ENCODE measurements at regions not wholly inside any gene's neighbourhood (a gene's known extent, or its start where the extent isn't known, plus 50 kb on each side); places are given as distances from the start of the nearest gene placed in this dataset.

GRCh38 chr2:164439885-164440284 lies 181.4 kb downstream of the GRB14 start:
- DNase-seq: no peak

- DNase-seq: no peak
These were observed 182.0 kb downstream of the GRB14 start for GRCh38 chr2:164439235-164439634.

- DNase-seq: no peak
These were observed 182.6 kb downstream of the GRB14 start for GRCh38 chr2:164438490-164439205.

GRCh38 chr2:164436131-164436530 lies 185.2 kb downstream of the GRB14 start:
- DNase-seq: no peak

DNA sequence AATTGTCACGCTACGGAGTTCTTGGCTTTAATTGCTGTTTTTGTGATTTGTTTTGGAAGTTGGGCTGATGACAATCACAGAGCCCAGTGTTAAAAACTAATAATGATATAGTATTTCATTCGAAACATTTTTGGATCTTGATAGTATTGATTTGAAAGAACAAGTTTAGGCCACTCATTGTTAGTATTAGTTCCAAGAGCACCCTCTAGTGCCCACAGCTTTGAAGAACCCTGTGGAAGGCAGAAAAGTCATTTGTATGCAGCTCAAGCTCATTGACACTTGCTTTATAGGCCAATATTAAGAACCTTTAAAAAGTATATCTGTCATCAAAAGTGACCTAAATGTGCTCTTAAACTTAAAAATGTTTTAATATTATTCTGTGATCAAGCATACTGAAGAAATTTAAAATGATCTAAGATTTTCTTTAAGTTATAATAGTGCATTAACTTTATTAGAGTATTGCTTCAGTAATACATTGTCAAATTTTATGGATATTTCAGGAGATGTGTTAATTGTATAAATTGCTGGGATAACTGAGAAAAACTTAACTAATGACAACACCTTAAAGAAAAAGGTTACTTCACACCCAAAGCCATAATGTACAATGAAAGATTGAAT lies 191.0 kb downstream of the GRB14 start:
- peak; percentile 68 for DNase-seq

GRCh38 chr2:164429354-164429753 lies 191.9 kb downstream of the GRB14 start:
- DNase-seq: no peak

- DNase-seq: no peak
These were observed 194.2 kb downstream of the GRB14 start for GRCh38 chr2:164427111-164427510.

DNA sequence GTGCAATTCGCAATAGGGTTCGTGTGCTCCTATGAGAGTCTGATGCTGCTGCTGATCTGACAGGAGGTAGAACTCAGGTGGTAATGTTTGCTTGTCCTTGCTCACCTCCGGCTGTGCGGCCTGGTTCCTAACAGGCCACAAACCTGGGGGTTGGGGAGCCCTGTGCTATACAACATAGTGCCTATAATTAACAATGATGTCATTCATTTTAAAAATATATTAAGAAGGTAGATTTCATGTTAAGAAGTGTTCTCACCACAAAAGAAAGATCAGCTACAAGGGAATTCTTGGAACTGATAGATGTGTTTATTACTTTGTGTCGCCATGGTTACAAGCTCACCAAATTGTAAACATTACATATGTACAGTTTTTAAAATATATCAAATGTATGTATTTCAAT lies 200.5 kb downstream of the GRB14 start:
- no peak for DNase-seq

- DNase-seq: no peak
These were observed 208.5 kb downstream of the GRB14 start for GRCh38 chr2:164412831-164413230.

- DNase-seq: no peak
These were observed 231.9 kb downstream of the GRB14 start for GRCh38 chr2:164389411-164389810.

- no peak for DNase-seq
These were observed 232.8 kb downstream of the GRB14 start for GRCh38 chr2:164388511-164388910.

DNA sequence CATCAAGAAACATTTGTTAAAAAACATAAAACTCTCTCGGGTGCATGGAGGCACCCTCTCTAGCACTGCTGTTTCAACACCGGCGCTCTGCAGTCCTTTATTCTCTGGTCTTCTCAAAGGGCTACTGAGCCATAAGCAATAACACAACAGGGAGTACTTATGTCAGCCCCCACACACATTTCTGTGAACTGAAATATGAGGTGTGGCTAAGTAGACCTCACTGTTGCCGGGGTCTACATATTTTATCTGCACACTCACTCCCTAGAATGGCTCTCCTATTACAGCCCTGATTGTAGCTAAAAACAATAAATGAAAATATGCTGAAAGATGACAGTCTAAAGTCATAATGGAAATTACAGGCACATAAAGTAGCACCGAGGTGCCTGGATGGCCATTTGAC lies 235.1 kb downstream of the GRB14 start:
- DNase-seq: no peak

DNA sequence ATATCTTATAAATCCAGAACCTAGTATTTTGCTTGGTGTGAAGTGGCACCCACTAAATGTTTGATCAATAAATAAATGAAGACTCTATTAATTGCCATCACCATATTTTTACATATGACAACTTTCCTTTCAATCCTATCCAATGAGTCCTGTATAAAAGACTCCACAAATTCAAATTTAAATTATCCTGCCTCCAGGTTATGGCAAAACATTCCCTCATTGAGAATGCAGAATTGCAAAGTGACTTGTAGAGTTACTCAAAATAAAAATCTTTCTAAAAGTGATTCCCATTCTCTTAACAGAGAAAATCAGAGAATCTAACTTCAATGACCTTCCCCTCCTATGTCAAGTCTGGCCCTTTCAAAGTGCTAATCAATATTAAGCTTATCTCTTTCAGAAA lies 236.8 kb downstream of the GRB14 start:
- DNase-seq: no peak

GRCh38 chr2:164371916-164372315 lies 249.4 kb downstream of the GRB14 start:
- DNase-seq: no peak

DNA sequence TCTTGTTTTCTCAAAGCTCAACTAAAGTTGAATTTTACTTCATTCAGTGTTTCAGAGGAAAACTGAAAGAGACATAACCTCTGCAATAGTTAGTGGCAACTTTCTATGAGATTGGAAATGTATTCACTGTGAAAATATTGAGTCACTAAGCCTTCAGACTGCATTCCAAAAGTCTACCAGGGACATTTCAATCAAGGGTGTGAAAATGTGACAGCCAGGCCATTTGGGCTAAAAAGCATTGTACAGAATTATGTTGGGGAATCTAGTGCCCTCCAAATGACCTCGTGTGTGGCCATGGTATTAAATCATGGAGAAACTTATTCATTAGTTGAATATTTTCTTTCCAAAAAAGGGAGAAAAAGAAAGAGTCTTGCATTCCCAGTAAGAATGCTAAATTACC lies 251.9 kb downstream of the GRB14 start:
- DNase-seq: no peak

DNA sequence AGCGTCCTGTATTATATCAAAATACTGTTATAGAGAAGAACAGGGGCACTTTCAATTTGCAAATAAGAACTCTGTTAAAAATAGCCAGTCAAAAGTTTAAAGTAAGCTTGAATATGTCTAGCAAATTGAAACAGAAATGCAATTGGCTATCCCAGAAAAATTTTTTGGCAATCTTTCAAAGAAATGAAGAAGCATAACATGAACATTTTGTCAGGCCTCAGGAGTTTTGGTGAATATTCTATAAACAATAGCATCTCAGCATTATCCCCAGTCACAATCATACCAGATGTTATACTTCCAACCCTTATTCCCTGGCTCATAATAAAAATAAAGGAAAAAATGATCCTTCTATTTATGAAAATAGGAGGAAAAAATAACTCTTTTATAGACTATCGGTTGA lies 252.4 kb downstream of the GRB14 start:
- DNase-seq: no peak

DNA sequence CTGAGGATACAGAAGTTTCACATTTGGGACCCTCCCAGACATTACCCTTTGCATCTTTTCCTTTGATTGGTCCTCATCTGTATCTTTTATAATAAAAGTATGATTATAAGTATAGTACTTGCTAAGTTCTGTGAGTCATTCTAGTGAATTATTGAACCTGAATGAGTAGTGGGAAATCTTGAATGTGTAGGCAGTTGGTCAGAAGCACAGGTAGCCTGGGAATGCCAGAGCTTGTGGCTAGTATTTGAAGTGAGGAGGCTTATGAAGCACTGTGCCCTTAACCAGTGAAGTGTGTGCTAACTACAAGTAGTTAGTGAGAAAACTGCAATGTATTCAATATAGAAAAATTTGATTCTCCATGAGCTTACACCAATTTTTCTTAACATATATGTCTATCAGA lies 257.6 kb downstream of the GRB14 start:
- no peak for DNase-seq

- no peak for DNase-seq
These were observed 269.7 kb downstream of the GRB14 start for GRCh38 chr2:164351536-164351935.

GRCh38 chr2:164335947-164336346 lies 285.3 kb downstream of the GRB14 start:
- peak; percentile 48 for DNase-seq

GRCh38 chr2:164335128-164335527 lies 286.2 kb downstream of the GRB14 start:
- DNase-seq: no peak

DNA sequence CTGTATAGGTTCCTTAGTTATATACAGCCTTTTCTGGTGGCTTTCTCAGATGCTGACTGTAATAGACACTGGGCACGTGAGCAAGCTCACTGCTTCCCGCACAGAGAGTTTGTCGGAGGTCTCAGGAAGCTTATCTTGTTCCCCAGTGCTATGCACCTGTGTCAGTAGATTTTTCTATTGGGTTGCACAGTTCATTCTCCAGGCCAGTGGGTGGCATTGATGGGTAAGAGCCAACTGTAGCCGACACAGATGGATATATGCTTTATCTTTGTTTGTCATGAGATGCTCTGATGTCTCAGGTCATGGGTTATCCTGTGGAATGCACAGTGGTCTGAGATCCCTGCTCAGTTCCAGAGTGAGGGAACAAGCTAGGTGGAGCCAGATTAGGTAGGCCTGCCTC lies 293.0 kb downstream of the GRB14 start:
- DNase-seq: no peak

DNA sequence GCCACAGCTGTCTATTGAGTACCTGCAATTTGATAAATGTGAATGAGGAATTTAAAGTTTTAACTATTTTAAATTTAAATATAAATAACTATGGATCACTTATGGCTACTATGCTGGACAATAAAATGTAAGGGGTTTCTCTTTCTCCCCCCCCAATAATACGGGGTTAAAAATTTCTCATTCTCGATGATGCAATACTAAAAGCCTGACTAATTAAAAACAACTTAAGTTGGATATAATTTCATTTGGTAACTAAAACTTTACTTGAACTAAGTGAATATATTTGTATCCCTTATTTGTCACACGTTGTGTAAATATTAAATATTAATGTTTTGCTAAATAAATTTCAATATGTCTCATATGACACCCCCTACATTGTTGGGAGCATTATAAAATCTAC lies 297.3 kb downstream of the GRB14 start:
- no peak for DNase-seq

GRCh38 chr2:164314148-164314547 lies 307.1 kb downstream of the GRB14 start:
- DNase-seq: peak; percentile 78

DNA sequence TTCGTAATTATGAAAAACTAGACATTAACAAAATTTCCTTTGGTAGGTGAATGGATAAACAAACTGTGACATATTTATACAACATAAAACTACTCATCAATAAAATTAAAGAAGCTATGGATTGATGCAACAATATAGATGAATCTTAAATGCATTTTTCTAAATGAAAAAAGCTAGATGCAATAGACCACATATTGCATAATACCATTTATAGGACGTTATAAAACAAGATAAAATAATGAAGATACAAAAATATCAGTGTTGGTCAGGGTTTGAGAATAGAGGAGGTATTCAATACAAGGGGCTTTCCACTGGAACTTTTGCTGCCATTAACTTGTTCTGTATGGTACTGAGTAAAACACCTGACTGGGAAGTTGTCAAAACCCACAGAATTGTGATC lies 314.4 kb downstream of the GRB14 start:
- DNase-seq: no peak

GRCh38 chr2:164302786-164303185 lies 318.5 kb downstream of the GRB14 start:
- DNase-seq: no peak
